Right lung (tissue), 2 donors: ENCODE measurements at regions not wholly inside any gene's neighbourhood (a gene's known extent, or its start where the extent isn't known, plus 50 kb on each side); places are given as distances from the start of the nearest gene placed in this dataset.
"Not testable (repeated sequence)": the region's sequence is repeated elsewhere in the genome, so short reads cannot be mapped to it uniquely, and the experiment has no call there.

Experiments used
- DNase-seq, 2 donors: peaks; one replicate each; pipeline ENCODE4 v3.0.0-alpha.2; 2013

GRCh38 chr9:12993466-12993865, 218.6 kb downstream of the LURAP1L start:
- peak; percentile 72 to 82 for DNase-seq

- no peak for DNase-seq
Measured at GRCh38 chr9:12997009-12997408, 222.2 kb downstream of the LURAP1L start.

DNA sequence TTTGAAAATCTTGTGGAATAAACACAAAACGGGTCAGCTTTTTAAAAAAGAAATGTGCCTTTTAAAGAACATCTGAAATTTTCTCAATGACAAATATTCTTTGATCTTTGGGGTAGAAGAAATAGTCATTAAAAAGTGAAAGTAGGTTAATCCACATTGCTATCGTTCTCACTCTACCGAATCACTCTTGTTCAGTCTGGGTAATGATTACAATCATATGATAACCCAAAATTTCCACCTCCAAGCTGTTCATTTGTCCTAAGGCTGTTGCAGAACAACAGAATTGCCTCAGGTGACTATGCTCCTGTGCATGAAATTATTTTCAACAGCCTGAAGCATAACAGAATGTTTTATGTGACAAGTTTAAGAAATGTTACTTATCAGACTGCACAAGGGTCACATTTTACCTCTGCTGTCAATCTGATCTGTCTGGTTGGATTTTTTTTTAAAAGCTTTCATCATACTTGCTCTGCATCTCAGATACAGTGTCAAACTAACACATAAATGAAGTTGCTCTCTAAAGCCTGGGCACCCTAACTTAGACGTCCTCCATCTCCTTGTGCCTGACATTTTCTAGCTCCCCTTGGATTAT, 227.3 kb downstream of the LURAP1L start:
- DNase-seq: no peak

- DNase-seq: no peak
Measured at GRCh38 chr9:13002740-13003139, 227.9 kb downstream of the LURAP1L start.

DNA sequence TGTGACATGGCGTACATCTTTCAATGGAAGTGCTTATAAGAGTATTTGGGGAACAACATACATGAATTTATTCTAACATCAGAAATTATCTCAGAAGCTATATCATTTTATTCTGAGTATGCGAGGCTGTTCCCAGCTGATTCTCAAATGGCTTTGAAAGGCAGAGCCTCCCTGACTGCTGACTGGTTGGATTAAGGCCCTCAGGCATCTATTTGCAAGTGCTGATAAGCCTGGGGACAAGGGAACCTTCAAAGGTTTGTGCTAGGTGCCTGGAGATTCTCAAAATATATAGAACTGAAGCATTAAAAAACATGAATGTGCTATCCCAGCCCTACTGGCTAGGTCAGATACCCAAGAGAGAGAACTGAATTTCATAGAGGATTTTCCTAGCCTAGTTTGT, 235.1 kb downstream of the LURAP1L start:
- no peak for DNase-seq

DNA sequence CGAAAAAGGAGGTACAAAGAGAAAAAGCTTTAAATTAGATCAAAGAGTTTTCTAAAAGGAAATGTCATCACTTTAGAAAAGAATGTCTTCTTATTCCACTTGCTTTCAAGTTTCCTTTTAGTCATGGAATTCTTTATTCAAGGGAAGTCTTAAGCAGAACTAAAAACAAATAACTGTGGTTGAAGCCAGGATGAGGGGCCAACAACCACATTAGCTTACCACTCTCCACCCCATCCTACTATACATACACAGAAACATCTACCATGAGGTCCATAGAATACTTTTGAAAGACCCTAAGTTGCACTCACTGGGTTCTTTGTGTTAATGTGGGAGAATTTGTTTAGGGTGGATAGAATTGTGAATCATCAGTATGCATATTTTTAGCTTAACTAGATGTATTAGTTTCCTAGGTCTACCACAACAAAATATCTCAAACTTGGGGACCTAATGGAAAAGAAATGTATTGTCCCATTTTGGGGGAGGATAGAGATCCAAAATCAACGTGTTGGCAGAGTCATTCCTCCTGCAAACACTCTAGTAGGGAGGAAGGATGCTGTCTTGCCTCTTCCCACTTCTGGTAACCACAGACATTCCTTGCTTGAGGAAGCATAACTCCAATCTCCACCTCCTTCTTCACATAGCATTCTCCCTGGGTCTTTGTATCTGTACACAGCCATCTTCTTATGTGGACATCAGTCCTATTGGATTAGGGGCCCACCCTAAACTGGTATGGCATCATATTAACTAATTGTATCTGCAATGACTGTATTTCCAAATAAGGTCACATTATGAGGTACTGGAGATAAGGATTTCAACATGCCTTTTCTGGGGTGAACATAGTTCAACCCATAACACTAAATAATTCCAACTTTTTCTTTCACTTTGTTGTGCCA, 239.4 kb downstream of the LURAP1L start:
- peak; percentile 30 to 35 for DNase-seq

DNA sequence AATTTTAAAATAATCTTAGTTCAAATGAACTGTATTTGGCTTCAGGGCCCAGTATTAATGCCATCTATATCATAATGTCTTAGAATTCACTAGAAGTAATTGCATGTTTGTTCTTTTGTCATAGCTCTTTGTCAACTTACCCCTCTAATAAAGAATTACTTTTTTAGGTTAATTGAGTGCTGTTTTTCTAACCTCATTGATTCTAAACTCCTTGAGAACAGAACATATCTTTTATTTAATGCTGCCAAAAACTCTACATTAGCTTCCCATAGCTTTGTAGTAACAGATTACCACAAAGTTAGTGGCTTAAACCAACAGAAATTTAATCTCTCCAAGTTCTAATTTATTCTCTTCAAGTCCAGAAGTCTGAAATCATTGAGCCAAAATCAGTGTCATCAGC, 242.4 kb downstream of the LURAP1L start:
- peak in 1 of 2 donors; percentile 51 for DNase-seq

DNA sequence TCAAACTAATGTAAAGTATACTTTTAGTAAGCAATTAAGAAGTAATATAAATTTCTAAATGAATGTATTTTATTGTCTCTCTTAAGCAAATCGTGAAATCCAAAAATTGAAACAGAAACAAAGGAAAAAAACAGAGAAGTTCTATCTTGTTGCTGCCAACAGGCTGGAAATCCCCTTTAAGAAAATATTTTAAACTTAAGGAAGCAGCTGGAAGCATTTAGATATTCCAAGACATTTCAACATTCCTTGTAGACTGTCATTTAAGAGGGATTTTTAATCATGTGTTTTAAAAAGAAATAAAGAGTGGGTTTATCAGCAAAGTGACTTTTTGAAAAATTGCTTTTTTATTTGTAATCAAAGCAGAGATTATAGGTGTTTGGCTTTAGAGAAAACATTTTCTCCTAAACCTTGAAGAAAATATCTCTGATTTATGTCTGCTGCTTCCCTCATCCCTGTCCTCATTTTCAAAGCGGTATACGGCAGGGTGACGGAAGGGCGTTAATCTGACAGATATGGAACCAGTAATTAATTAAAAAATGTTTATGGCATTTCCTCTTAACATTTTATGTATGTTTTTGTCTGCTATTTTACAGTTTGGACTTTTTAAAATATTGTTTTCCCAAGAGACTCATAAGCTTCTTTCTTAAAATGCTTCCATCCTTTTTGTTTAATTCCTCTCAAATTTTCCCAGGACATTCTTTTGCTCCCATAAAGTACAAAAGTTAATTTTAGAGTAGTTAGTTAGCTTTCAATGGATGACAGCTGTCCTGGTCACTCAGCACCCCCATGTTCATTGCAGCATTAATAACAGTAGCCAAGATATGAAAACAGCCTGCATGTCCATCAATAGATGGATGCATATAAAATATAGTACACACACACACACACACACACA, 245.6 kb downstream of the LURAP1L start:
- DNase-seq: peak; percentile 40 to 50

DNA sequence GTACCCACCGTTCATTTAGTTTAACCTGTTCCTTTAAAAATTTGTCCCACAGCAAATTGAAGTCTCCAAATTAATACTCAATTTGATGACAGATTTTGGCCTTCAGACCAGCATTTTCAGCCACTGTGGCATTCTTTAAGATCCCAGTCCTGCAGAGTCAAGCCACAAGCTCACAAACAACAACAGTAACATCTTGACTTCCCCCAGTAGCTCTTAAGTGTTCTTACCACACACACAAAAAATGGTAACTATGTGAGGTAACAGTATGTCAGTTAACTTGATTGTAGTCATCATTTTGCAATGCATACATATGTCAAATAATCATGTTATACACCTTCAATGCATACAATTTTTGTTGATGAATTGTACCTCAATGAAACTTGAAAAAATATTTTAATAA, 247.9 kb downstream of the LURAP1L start:
- no peak for DNase-seq

DNA sequence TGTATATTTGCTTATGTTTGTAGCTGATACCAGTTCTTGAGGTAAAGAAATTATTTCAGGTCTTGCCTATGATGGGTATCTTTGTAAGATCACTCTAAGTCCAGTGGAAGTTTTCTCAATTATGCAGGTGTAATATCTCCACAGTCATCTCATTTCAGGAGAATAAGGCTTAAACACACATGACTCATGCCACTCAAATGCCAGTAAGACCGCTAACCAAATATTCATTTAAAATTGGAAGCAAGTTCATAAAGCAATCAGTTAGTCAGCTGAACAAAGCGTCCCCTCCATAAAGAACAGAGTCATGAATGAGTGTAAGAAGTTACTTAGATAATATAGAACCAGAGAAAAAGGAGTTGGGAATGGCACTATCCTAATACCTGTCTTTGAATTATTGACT, 248.7 kb downstream of the LURAP1L start:
- no peak for DNase-seq

DNA sequence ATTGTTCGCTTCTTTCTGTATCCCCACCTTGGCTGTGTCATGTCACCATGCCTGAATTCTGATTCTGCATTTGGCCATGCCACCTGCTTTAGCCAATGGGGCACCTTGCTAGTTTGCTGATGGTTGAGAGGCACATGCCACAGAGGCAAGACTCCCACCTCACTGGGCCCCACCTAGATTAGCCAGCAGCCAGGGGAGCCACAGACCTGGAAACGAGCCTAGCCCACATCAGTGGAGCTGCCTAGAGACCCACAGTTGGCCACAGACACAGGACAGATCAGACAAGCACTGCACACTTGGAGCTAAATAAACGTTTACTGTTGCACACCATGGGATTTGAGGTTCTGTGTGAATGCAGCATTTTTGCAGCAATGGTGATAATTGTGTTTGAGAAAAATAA, 252.1 kb downstream of the LURAP1L start:
- DNase-seq: no peak

DNA sequence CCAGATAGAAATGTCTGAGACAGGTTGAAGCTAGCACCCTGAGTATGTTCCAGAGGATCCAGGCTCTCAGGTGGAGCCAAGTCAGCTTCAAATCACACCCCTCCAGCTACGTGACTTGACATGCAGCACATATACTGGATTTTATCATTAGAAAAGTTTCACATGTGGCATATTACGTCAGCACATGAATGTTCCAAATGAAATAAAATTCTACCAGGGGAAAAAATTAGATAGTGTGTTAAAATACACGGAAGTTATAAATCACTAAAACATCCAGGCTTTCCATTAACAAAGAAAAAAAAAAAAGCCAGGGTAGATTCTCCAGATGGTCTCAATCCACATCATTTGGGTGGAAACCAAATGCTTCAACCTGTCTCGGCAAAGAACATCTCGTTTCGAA, 251.6 kb downstream of the MPDZ start:
- DNase-seq: no peak

- no peak for DNase-seq
Measured at GRCh38 chr9:13032585-13032984, 246.9 kb downstream of the MPDZ start.

DNA sequence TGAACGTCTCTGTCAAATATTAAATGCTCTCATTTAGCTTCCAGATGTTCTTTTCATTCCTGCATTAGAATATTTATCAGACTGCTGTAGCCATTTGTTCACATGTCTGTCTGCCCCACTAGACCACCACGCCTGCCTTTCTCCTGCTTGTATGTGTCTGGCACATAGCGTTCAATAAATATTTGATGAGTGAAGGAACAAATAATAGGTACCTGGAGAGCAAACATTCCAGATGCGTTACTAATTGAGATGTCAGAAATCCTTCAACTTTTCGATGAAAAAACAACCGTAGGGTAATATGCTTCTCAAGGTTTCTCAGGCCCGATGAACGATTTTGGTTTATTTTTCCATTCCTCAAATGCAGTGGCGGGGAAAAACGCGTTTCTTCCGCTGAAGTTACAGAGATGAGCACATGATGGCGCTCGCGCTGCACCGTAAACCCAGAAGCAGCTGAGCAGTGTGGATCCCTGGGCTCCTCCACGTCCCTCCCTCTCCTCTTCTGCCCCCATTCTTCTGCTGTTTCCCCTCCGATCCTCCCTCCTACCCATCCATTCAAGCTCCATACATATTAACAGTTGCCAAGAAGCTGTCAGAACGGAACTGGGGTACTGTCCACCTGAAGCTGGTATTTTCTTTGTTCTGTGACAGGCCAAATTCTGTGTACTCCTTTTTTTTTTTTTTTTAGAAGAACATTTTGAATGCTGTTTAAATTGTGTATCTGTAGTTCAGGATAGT, 245.4 kb downstream of the MPDZ start:
- DNase-seq: peak; percentile 83 to 86

- DNase-seq: no peak
Measured at GRCh38 chr9:13034694-13035002, 244.8 kb downstream of the MPDZ start.

DNA sequence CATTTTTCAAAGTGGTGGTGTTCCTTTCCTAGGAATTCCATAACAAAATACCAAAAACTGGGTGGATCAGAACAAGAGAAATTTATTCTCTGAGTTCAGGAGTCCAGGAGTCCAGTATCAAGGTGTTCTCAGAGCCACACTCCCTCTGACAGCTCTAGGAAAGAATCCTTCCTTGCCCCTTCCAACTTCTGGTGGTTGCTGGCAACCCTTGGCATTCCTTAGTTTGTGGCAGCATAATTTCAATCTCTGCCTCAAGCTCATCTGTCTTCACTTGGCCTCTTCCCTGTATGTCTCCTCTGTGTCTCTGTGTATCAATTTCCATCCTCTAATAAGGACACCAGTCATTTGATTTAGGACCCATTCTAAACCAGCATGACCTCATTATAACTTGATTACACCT, 243.7 kb downstream of the MPDZ start:
- no peak for DNase-seq

DNA sequence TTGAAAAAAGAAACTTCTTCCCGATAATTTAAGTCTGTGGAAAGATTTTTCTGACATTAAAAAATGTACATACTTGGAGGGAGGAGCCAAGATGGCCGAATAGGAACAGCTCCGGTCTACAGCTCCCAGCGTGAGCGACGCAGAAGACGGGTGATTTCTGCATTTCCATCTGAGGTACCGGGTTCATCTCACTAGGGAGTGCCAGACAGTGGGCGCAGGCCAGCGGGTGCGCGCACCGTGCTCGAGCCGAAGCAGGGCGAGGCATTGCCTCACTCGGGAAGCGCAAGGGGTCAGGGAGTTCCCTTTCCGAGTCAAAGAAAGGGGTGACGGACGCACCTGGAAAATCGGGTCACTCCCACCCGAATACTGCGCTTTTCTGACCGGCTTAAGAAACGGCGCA, 241.7 kb downstream of the MPDZ start:
- not testable (repeated sequence) for DNase-seq

DNA sequence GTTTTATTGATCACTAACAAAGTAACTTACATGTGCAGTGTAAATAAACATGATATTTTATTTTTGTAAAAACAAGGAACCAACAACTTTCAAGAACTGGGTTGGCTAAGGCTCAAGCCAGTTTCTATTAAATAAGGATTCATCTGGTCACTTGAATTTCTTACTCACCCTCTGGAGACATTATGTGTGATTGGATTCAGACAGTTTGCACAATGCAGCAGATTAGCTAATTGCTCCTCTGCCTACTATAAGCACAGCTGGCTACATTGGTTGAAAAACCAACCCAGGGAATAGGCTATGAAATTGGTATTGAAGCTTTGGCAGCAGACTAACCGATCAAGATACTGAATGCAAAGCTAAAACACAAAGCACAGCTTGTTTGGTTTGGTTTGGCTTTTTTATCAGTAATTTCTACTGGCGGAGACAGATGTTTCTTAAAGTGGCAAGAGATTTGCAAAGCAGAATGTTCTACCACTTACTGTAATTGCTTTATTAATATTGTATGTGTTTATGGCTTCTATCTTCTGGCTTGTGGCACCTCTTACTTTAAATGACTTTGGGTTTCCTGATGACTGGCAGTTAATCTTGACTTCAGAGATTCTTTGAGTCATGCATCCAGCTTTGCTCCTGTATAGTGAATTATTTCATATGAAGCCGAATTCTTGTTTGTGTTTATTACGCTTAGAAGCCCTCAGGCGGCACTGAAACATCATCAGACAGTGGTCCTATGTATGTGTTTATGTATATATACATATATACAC, 231.5 kb downstream of the MPDZ start:
- no peak for DNase-seq

DNA sequence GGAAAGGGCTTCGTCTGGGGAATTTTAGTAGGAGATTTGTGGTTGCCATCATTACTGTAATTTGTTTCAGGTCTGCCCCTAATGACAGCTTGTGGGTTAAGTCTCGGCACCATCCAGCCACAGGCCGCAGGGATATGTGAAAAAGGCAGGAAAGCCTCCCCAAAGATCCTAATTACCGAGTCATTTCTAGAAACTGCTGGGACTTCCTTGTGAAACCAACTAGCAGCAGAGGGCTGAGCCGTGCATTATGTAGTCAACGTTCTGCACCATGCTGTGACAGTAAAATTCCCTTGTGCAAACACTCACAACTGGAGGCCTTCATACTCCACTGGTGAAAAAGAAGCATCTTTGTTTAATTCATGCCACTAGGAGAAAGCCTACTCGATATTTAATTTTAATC, 230.3 kb downstream of the MPDZ start:
- no peak for DNase-seq

GRCh38 chr9:13053504-13053903, 226.0 kb downstream of the MPDZ start:
- DNase-seq: no peak

DNA sequence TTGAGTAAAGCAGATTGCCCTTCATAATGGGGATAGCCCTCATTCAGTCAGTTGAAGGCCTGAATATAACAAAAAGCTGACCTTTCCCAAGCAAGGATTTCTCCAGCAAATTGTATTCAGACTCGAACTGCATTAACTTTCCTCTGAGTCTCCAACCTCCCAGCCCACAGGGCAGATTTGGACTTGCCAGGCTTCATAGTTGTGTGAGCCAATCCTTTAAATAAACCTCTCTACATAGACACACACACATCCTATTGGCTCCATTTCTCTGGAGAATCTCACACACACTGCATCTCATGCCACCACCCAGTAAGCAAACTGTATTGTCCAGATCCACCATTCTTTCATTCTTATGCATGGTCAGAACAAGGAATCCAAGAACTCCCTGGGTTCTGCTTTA, 225.1 kb downstream of the MPDZ start:
- DNase-seq: no peak
